ENCODE measurements at regions not wholly inside any gene's neighbourhood (a gene's known extent, or its start where the extent isn't known, plus 50 kb on each side); places are given as distances from the start of the nearest gene placed in this dataset.

DNA sequence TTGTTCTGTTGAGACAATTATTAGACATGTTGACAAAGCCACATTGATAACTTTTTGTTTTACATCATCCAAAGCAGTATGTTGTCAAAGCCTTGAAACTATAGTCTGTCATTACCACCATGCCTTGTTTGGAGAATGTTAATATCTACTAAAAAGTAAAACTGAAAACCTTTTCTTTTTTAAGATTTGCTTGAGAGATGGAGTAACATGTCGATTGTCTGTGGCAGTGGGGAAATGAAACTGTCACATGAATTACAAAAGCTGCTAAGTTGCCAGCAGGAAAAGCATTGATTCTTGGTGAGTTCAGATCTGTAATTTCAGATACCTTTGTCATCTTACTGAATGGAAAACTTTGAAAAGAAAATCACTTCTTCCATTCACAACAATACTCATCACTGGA, 69.1 kb downstream of the TFPI2 start:
- no peak for TF ChIP-seq USF2 (IDR thresholded peaks at IDR 0.05; ENCODE audit: low read depth, low read length)
- no peak for TF ChIP-seq USF2 (CRISPR knock-in tag; IDR thresholded peaks at IDR 0.05; ENCODE audit: borderline replicate concordance)
- no peak for TF ChIP-seq CTCF (CRISPR knock-in tag; IDR thresholded peaks at IDR 0.05)
- TF ChIP-seq, protein P1, sequence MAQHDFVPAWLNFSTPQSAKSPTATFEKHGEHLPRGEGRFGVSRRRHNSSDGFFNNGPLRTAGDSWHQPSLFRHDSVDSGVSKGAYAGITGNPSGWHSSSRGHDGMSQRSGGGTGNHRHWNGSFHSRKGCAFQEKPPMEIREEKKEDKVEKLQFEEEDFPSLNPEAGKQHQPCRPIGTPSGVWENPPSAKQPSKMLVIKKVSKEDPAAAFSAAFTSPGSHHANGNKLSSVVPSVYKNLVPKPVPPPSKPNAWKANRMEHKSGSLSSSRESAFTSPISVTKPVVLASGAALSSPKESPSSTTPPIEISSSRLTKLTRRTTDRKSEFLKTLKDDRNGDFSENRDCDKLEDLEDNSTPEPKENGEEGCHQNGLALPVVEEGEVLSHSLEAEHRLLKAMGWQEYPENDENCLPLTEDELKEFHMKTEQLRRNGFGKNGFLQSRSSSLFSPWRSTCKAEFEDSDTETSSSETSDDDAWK (CRISPR knock-in tag; IDR thresholded peaks at IDR 0.05), result no peak
- no peak for TF ChIP-seq NFATC3 (CRISPR knock-in tag; IDR thresholded peaks at IDR 0.05)
- TF ChIP-seq ZFP37 (CRISPR knock-in tag; IDR thresholded peaks at IDR 0.05; ENCODE audit: borderline replicate concordance), result no peak
- TF ChIP-seq, protein P2, sequence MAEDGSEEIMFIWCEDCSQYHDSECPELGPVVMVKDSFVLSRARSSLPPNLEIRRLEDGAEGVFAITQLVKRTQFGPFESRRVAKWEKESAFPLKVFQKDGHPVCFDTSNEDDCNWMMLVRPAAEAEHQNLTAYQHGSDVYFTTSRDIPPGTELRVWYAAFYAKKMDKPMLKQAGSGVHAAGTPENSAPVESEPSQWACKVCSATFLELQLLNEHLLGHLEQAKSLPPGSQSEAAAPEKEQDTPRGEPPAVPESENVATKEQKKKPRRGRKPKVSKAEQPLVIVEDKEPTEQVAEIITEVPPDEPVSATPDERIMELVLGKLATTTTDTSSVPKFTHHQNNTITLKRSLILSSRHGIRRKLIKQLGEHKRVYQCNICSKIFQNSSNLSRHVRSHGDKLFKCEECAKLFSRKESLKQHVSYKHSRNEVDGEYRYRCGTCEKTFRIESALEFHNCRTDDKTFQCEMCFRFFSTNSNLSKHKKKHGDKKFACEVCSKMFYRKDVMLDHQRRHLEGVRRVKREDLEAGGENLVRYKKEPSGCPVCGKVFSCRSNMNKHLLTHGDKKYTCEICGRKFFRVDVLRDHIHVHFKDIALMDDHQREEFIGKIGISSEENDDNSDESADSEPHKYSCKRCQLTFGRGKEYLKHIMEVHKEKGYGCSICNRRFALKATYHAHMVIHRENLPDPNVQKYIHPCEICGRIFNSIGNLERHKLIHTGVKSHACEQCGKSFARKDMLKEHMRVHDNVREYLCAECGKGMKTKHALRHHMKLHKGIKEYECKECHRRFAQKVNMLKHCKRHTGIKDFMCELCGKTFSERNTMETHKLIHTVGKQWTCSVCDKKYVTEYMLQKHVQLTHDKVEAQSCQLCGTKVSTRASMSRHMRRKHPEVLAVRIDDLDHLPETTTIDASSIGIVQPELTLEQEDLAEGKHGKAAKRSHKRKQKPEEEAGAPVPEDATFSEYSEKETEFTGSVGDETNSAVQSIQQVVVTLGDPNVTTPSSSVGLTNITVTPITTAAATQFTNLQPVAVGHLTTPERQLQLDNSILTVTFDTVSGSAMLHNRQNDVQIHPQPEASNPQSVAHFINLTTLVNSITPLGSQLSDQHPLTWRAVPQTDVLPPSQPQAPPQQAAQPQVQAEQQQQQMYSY (CRISPR knock-in tag; IDR thresholded peaks at IDR 0.05), result no peak
- TF ChIP-seq ZFP36 (IDR thresholded peaks at IDR 0.05; ENCODE audit: borderline replicate concordance, low read depth, low read length, partially characterized antibody), result no peak
- no peak for TF ChIP-seq REST (IDR thresholded peaks at IDR 0.05; ENCODE audit: borderline replicate concordance in 1 of 2, low read depth in 1 of 2, low read length in 2 of 2)
- no peak for TF ChIP-seq HMG20A (CRISPR knock-in tag; IDR thresholded peaks at IDR 0.05; ENCODE audit: borderline replicate concordance)
- TF ChIP-seq CENPT (CRISPR knock-in tag; IDR thresholded peaks at IDR 0.05; ENCODE audit: low read depth), result no peak
- no peak for TF ChIP-seq MTF1 (CRISPR knock-in tag; IDR thresholded peaks at IDR 0.05)

Measured in HepG2 (cell line).